ENCODE measurements at regions not wholly inside any gene's neighbourhood (a gene's known extent, or its start where the extent isn't known, plus 50 kb on each side); places are given as distances from the start of the nearest gene placed in this dataset.

- no peaks in the 10 kb centered on the region for H3K36me3 ChIP-seq (ENCODE audit: insufficient read depth, low read length)
- no peak overlapping the region for H3K4me3 ChIP-seq (ENCODE audit: low read length)
- H3K9ac ChIP-seq (ENCODE audit: low read depth, low read length) = no peak overlapping the region
- H3K4me1 ChIP-seq (ENCODE audit: control insufficient read depth, insufficient read depth, low read length) = peaks cover 31% of the 10 kb centered on the region
- H3K27me3 ChIP-seq (ENCODE audit: control insufficient read depth, insufficient read depth, low read length) = no peaks in the 10 kb centered on the region
- no peak overlapping the region for H3K4me2 ChIP-seq (ENCODE audit: low read length)
- H3K9me3 ChIP-seq (replicated peaks; ENCODE audit: low read length) = no peaks in the 10 kb centered on the region
Observed at GRCh38 chr5:96052374-96052773, 90.7 kb upstream of the ELL2 start.

GRCh38 chr5:96051401-96051830 lies 89.8 kb upstream of the ELL2 start:
- H3K36me3 ChIP-seq (ENCODE audit: insufficient read depth, low read length) = no peaks in the 10 kb centered on the region
- H3K9ac ChIP-seq (ENCODE audit: low read depth, low read length) = peak overlapping the region; percentile 33
- H3K4me2 ChIP-seq (ENCODE audit: low read length) = peak overlapping the region; percentile 49
- peaks cover 31% of the 10 kb centered on the region for H3K4me1 ChIP-seq (ENCODE audit: control insufficient read depth, insufficient read depth, low read length)
- peak overlapping the region; percentile 43 for H3K4me3 ChIP-seq (ENCODE audit: low read length)
- no peaks in the 10 kb centered on the region for H3K9me3 ChIP-seq (replicated peaks; ENCODE audit: low read length)
- H3K27me3 ChIP-seq (ENCODE audit: control insufficient read depth, insufficient read depth, low read length) = no peaks in the 10 kb centered on the region

GRCh38 chr5:96050273-96050880 lies 88.7 kb upstream of the ELL2 start:
- Histone ChIP-seq H3K4me2 (ENCODE audit: low read length) (peak overlapping the region; percentile 70), H3K4me3 (ENCODE audit: low read length) (peak overlapping the region; percentile 61), H3K9me3 (replicated peaks; ENCODE audit: low read length) (no peaks in the 10 kb centered on the region), H3K9ac (ENCODE audit: low read depth, low read length) (peak overlapping the region; percentile 63), H3K4me1 (ENCODE audit: control insufficient read depth, insufficient read depth, low read length) (peaks cover 31% of the 10 kb centered on the region), H3K36me3 (ENCODE audit: insufficient read depth, low read length) (no peaks in the 10 kb centered on the region), H3K27me3 (ENCODE audit: control insufficient read depth, insufficient read depth, low read length) (no peaks in the 10 kb centered on the region)

GRCh38 chr5:96049398-96050272 lies 88.0 kb upstream of the ELL2 start:
- peaks cover 31% of the 10 kb centered on the region for H3K4me1 ChIP-seq (ENCODE audit: control insufficient read depth, insufficient read depth, low read length)
- peak overlapping the region; percentile 63 for H3K9ac ChIP-seq (ENCODE audit: low read depth, low read length)
- no peaks in the 10 kb centered on the region for H3K9me3 ChIP-seq (replicated peaks; ENCODE audit: low read length)
- peak overlapping the region; percentile 61 for H3K4me3 ChIP-seq (ENCODE audit: low read length)
- no peaks in the 10 kb centered on the region for H3K27me3 ChIP-seq (ENCODE audit: control insufficient read depth, insufficient read depth, low read length)
- no peaks in the 10 kb centered on the region for H3K36me3 ChIP-seq (ENCODE audit: insufficient read depth, low read length)
- peak overlapping the region; percentile 70 for H3K4me2 ChIP-seq (ENCODE audit: low read length)

- no peaks in the 10 kb centered on the region for H3K36me3 ChIP-seq (ENCODE audit: insufficient read depth, low read length)
- peaks cover 31% of the 10 kb centered on the region for H3K4me1 ChIP-seq (ENCODE audit: control insufficient read depth, insufficient read depth, low read length)
- no peak overlapping the region for H3K4me3 ChIP-seq (ENCODE audit: low read length)
- H3K9me3 ChIP-seq (replicated peaks; ENCODE audit: low read length) = no peaks in the 10 kb centered on the region
- no peak overlapping the region for H3K4me2 ChIP-seq (ENCODE audit: low read length)
- H3K9ac ChIP-seq (ENCODE audit: low read depth, low read length) = no peak overlapping the region
- H3K27me3 ChIP-seq (ENCODE audit: control insufficient read depth, insufficient read depth, low read length) = no peaks in the 10 kb centered on the region
Observed at GRCh38 chr5:96048763-96049162, 87.1 kb upstream of the ELL2 start.

- Histone ChIP-seq H3K4me3 (ENCODE audit: low read length) (no peak overlapping the region), H3K4me1 (ENCODE audit: control insufficient read depth, insufficient read depth, low read length) (peaks cover 20% of the 10 kb centered on the region), H3K27me3 (ENCODE audit: control insufficient read depth, insufficient read depth, low read length) (no peaks in the 10 kb centered on the region), H3K36me3 (ENCODE audit: insufficient read depth, low read length) (no peaks in the 10 kb centered on the region), H3K4me2 (ENCODE audit: low read length) (no peak overlapping the region), H3K9ac (ENCODE audit: low read depth, low read length) (no peak overlapping the region), H3K9me3 (replicated peaks; ENCODE audit: low read length) (no peaks in the 10 kb centered on the region)
Observed at GRCh38 chr5:96045888-96046287, 84.2 kb upstream of the ELL2 start.

- no peak overlapping the region for H3K4me3 ChIP-seq (ENCODE audit: low read length)
- H3K9ac ChIP-seq (ENCODE audit: low read depth, low read length) = no peak overlapping the region
Observed at GRCh38 chr5:96043446-96043845, 81.8 kb upstream of the ELL2 start.

GRCh38 chr5:96037128-96037527 lies 75.5 kb upstream of the ELL2 start:
- Histone ChIP-seq H3K9me3 (replicated peaks; ENCODE audit: low read length) (peaks cover 5% of the 10 kb centered on the region), H3K4me2 (ENCODE audit: low read length) (no peak overlapping the region), H3K4me3 (ENCODE audit: low read length) (no peak overlapping the region), H3K27me3 (ENCODE audit: control insufficient read depth, insufficient read depth, low read length) (no peaks in the 10 kb centered on the region), H3K36me3 (ENCODE audit: insufficient read depth, low read length) (no peaks in the 10 kb centered on the region), H3K9ac (ENCODE audit: low read depth, low read length) (no peak overlapping the region), H3K4me1 (ENCODE audit: control insufficient read depth, insufficient read depth, low read length) (peaks cover 30% of the 10 kb centered on the region)

More at GRCh38 chr5:96043446-96043845, 81.8 kb upstream of the ELL2 start:
- Histone ChIP-seq H3K36me3 (ENCODE audit: insufficient read depth, low read length) (no peaks in the 10 kb centered on the region), H3K27me3 (ENCODE audit: control insufficient read depth, insufficient read depth, low read length) (no peaks in the 10 kb centered on the region), H3K4me1 (ENCODE audit: control insufficient read depth, insufficient read depth, low read length) (no peaks in the 10 kb centered on the region), H3K9me3 (replicated peaks; ENCODE audit: low read length) (no peaks in the 10 kb centered on the region), H3K4me2 (ENCODE audit: low read length) (no peak overlapping the region)

GRCh38 chr5:96036301-96036700 lies 74.7 kb upstream of the ELL2 start:
- no peaks in the 10 kb centered on the region for H3K36me3 ChIP-seq (ENCODE audit: insufficient read depth, low read length)
- peaks cover 38% of the 10 kb centered on the region for H3K4me1 ChIP-seq (ENCODE audit: control insufficient read depth, insufficient read depth, low read length)
- H3K4me3 ChIP-seq (ENCODE audit: low read length) = no peak overlapping the region
- no peak overlapping the region for H3K4me2 ChIP-seq (ENCODE audit: low read length)
- no peak overlapping the region for H3K9ac ChIP-seq (ENCODE audit: low read depth, low read length)
- H3K9me3 ChIP-seq (replicated peaks; ENCODE audit: low read length) = peaks cover 5% of the 10 kb centered on the region
- no peaks in the 10 kb centered on the region for H3K27me3 ChIP-seq (ENCODE audit: control insufficient read depth, insufficient read depth, low read length)

- H3K27me3 ChIP-seq (ENCODE audit: control insufficient read depth, insufficient read depth, low read length) = no peaks in the 10 kb centered on the region
- H3K4me1 ChIP-seq (ENCODE audit: control insufficient read depth, insufficient read depth, low read length) = peaks cover 41% of the 10 kb centered on the region
- peaks cover 5% of the 10 kb centered on the region for H3K9me3 ChIP-seq (replicated peaks; ENCODE audit: low read length)
- no peak overlapping the region for H3K9ac ChIP-seq (ENCODE audit: low read depth, low read length)
- H3K36me3 ChIP-seq (ENCODE audit: insufficient read depth, low read length) = no peaks in the 10 kb centered on the region
- no peak overlapping the region for H3K4me3 ChIP-seq (ENCODE audit: low read length)
- no peak overlapping the region for H3K4me2 ChIP-seq (ENCODE audit: low read length)
Observed at GRCh38 chr5:96035796-96036195, 74.1 kb upstream of the ELL2 start.

- H3K36me3 ChIP-seq (ENCODE audit: insufficient read depth, low read length) = no peaks in the 10 kb centered on the region
- peaks cover 41% of the 10 kb centered on the region for H3K4me1 ChIP-seq (ENCODE audit: control insufficient read depth, insufficient read depth, low read length)
- peaks cover 5% of the 10 kb centered on the region for H3K9me3 ChIP-seq (replicated peaks; ENCODE audit: low read length)
- H3K4me2 ChIP-seq (ENCODE audit: low read length) = no peak overlapping the region
- no peak overlapping the region for H3K9ac ChIP-seq (ENCODE audit: low read depth, low read length)
- no peaks in the 10 kb centered on the region for H3K27me3 ChIP-seq (ENCODE audit: control insufficient read depth, insufficient read depth, low read length)
- H3K4me3 ChIP-seq (ENCODE audit: low read length) = no peak overlapping the region
Observed at GRCh38 chr5:96033116-96033515, 71.5 kb upstream of the ELL2 start.
